GM23338 (cell line): ENCODE measurements at regions not wholly inside any gene's neighbourhood (a gene's known extent, or its start where the extent isn't known, plus 50 kb on each side); places are given as distances from the start of the nearest gene placed in this dataset.

ENCODE experiments used
- ATAC-seq: fragments of 200-7000 bp; cut with Tn5 transposase; 3 replicates; pipeline ENCODE4 v1.9.1; 2020
- DNase-seq: peaks from one replicate; pipeline ENCODE4 v3.0.0-alpha.2; 2015; ENCODE audit warnings: low spot score
- H2AFZ ChIP-seq: fragments of 200-600 bp; sonication (generic); 2 replicates; pipeline ENCODE4 v1.8.0; 2016; ENCODE audit warnings: antibody characterized with exemption, mild to moderate bottlenecking, moderate library complexity
- H3F3A ChIP-seq: fragments of 200-600 bp; sonication (generic); replicated peaks from 2 replicates; pipeline ENCODE4 v1.8.0; 2017; ENCODE audit warnings: antibody characterized with exemption, mixed run types, low read depth
- H3K27ac ChIP-seq: fragments of 200-600 bp; sonication (generic); 2 replicates; pipeline ENCODE4 v1.6.1; 2016; ENCODE audit warnings: low read depth
- H3K27me3 ChIP-seq: fragments of 200-600 bp; sonication (generic); 2 replicates; pipeline ENCODE4 v1.8.0; 2016; ENCODE audit warnings: mild to moderate bottlenecking, mixed run types, moderate library complexity; ENCODE audit not compliant: insufficient read depth
- H3K36me3 ChIP-seq: fragments of 200-600 bp; sonication (generic); 2 replicates; pipeline ENCODE4 v1.8.0; 2016; ENCODE audit warnings: mild to moderate bottlenecking; ENCODE audit not compliant: insufficient read depth
- H3K4me1 ChIP-seq: fragments of 200-600 bp; sonication (generic); 2 replicates; pipeline ENCODE4 v1.8.0; 2016; ENCODE audit warnings: mild to moderate bottlenecking, moderate library complexity; ENCODE audit not compliant: insufficient read depth
- H3K4me2 ChIP-seq: fragments of 200-600 bp; sonication (generic); 2 replicates; pipeline ENCODE4 v1.7.1; 2017; ENCODE audit warnings: mixed run types
- H3K4me3 ChIP-seq: fragments of 200-600 bp; sonication (generic); 2 replicates; pipeline ENCODE4 v1.6.1; 2016; ENCODE audit warnings: mixed run types
- H3K79me2 ChIP-seq: fragments of 200-600 bp; sonication (generic); replicated peaks from 2 replicates; pipeline ENCODE4 v1.8.0; 2017; ENCODE audit warnings: mild to moderate bottlenecking; ENCODE audit not compliant: insufficient read depth
- H3K9me2 ChIP-seq: fragments of 200-600 bp; sonication (generic); 2 replicates; pipeline ENCODE4 v1.8.0; 2017; ENCODE audit not compliant: insufficient read depth
- H4K20me1 ChIP-seq: fragments of 200-600 bp; sonication (generic); replicated peaks from 2 replicates; pipeline ENCODE4 v1.8.0; 2017; ENCODE audit warnings: mild to moderate bottlenecking; ENCODE audit not compliant: insufficient read depth
- H3K27ac Mint-ChIP-seq: 2 replicates; pipeline ENCODE4 v1.8.0; 2020; ENCODE audit warnings: inconsistent platforms, mild to moderate bottlenecking, moderate library complexity, mixed read lengths
- H3K27me3 Mint-ChIP-seq: 3 replicates; pipeline ENCODE4 v1.8.0; 2022; ENCODE audit warnings: low read depth, mild to moderate bottlenecking, moderate library complexity, mixed read lengths, inconsistent platforms; ENCODE audit not compliant: insufficient read depth, poor library complexity
- H3K36me3 Mint-ChIP-seq: 3 replicates; pipeline ENCODE4 v1.8.0; 2021; ENCODE audit warnings: low read depth, mild to moderate bottlenecking, inconsistent platforms, moderate library complexity, mixed read lengths
- H3K4me1 Mint-ChIP-seq: 3 replicates; pipeline ENCODE4 v1.8.0; 2020; ENCODE audit warnings: mild to moderate bottlenecking, inconsistent platforms, mixed read lengths
- H3K4me3 Mint-ChIP-seq: 3 replicates; pipeline ENCODE4 v1.8.0; 2021; ENCODE audit warnings: moderate library complexity, mild to moderate bottlenecking, inconsistent platforms, mixed read lengths
- H3K9me3 Mint-ChIP-seq: 3 replicates; pipeline ENCODE4 v1.8.0; 2020; ENCODE audit warnings: moderate library complexity, mild to moderate bottlenecking, inconsistent platforms, mixed read lengths
- CTCF ChIP-seq, 2 experiments: fragments of 200-600 bp in 1 of 2; sonication (generic) in 1 of 2; conservative IDR thresholded peaks; 2 replicates each; pipeline versions ENCODE4 v1.5.1 to v1.6.1; 2016 to 2017; ENCODE audit warnings: antibody characterized with exemption in 2 of 2, low read depth in 2 of 2, mild to moderate bottlenecking in 2 of 2, moderate library complexity in 1 of 2
- EZH2phosphoT487 ChIP-seq: fragments of 200-600 bp; sonication (generic); IDR thresholded peaks from one replicate; pipeline ENCODE4 v1.8.1; 2018; ENCODE audit warnings: antibody characterized with exemption; ENCODE audit not compliant: unreplicated experiment
- JUNB ChIP-seq: IDR thresholded peaks from one replicate; pipeline ENCODE4 v1.6.1; 2016; ENCODE audit warnings: antibody characterized with exemption; ENCODE audit not compliant: unreplicated experiment
- NANOG ChIP-seq: IDR thresholded peaks from 2 replicates; pipeline ENCODE4 v1.6.1; 2016; ENCODE audit warnings: antibody characterized with exemption, borderline replicate concordance
- POLR2AphosphoS5 ChIP-seq: IDR thresholded peaks from 2 replicates; pipeline ENCODE4 v1.6.1; 2016; ENCODE audit warnings: antibody characterized with exemption, low read depth
- REST ChIP-seq: IDR thresholded peaks from one replicate; pipeline ENCODE4 v1.6.1; 2018; ENCODE audit warnings: antibody characterized with exemption; ENCODE audit not compliant: unreplicated experiment
- ZNF331 ChIP-seq: fragments of 250-450 bp; sonication (Bioruptor Pico); IDR thresholded peaks from 2 replicates; pipeline ENCODE4 v1.5.0; 2020; ENCODE audit warnings: low read depth, mild to moderate bottlenecking, moderate library complexity
- TF ChIP-seq, protein P1 (sequence below): IDR thresholded peaks from 2 replicates; pipeline ENCODE4 v1.6.1; 2016; ENCODE audit warnings: antibody characterized with exemption
- TF ChIP-seq, protein P2 (sequence below): fragments of 250-450 bp; sonication (Bioruptor Pico); IDR thresholded peaks from 2 replicates; pipeline ENCODE4 v1.5.0; 2020; ENCODE audit warnings: mild to moderate bottlenecking, moderate library complexity

GRCh38 chrX:21014326-21014725 is 359.9 kb upstream of the CNKSR2 start (continued):
- TF ChIP-seq REST, result no peak
- TF ChIP-seq, protein P1, sequence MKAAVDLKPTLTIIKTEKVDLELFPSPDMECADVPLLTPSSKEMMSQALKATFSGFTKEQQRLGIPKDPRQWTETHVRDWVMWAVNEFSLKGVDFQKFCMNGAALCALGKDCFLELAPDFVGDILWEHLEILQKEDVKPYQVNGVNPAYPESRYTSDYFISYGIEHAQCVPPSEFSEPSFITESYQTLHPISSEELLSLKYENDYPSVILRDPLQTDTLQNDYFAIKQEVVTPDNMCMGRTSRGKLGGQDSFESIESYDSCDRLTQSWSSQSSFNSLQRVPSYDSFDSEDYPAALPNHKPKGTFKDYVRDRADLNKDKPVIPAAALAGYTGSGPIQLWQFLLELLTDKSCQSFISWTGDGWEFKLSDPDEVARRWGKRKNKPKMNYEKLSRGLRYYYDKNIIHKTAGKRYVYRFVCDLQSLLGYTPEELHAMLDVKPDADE, result no peak
- TF ChIP-seq POLR2AphosphoS5, result no peak
- no peak for TF ChIP-seq CTCF (conservative IDR thresholded peaks at IDR 0.05; ENCODE audit: low read depth in 2 of 2)
- TF ChIP-seq JUNB, result no peak

- Mint-ChIP-seq H3K4me1 (peaks cover 7% of the 10 kb centered on the region; the same call in 2 of the 3 replicates), H3K27me3 (no peaks in the 10 kb centered on the region), H3K4me3 (no peak overlapping the region), H3K36me3 (no peaks in the 10 kb centered on the region), H3K27ac (no peak overlapping the region), H3K9me3 (no peaks in the 10 kb centered on the region)
- Histone ChIP-seq H3K27ac (no peak overlapping the region), H3K27me3 (no peaks in the 10 kb centered on the region), H3K4me2 (no peak overlapping the region), H4K20me1 (no peaks in the 10 kb centered on the region), H3K4me3 (no peak overlapping the region), H3K36me3 (no peaks in the 10 kb centered on the region), H3K9me2 (no peaks in the 10 kb centered on the region), H3K79me2 (no peaks in the 10 kb centered on the region), H3K4me1 (no peaks in the 10 kb centered on the region), H3F3A (no peaks in the 10 kb centered on the region), H2AFZ (no peak overlapping the region)
- ATAC-seq, result no peak
- no peak for DNase-seq
- no peak for TF ChIP-seq ZNF331 (CRISPR knock-in tag)
- TF ChIP-seq REST, result no peak
- no peak for TF ChIP-seq EZH2phosphoT487
- TF ChIP-seq, protein P2, sequence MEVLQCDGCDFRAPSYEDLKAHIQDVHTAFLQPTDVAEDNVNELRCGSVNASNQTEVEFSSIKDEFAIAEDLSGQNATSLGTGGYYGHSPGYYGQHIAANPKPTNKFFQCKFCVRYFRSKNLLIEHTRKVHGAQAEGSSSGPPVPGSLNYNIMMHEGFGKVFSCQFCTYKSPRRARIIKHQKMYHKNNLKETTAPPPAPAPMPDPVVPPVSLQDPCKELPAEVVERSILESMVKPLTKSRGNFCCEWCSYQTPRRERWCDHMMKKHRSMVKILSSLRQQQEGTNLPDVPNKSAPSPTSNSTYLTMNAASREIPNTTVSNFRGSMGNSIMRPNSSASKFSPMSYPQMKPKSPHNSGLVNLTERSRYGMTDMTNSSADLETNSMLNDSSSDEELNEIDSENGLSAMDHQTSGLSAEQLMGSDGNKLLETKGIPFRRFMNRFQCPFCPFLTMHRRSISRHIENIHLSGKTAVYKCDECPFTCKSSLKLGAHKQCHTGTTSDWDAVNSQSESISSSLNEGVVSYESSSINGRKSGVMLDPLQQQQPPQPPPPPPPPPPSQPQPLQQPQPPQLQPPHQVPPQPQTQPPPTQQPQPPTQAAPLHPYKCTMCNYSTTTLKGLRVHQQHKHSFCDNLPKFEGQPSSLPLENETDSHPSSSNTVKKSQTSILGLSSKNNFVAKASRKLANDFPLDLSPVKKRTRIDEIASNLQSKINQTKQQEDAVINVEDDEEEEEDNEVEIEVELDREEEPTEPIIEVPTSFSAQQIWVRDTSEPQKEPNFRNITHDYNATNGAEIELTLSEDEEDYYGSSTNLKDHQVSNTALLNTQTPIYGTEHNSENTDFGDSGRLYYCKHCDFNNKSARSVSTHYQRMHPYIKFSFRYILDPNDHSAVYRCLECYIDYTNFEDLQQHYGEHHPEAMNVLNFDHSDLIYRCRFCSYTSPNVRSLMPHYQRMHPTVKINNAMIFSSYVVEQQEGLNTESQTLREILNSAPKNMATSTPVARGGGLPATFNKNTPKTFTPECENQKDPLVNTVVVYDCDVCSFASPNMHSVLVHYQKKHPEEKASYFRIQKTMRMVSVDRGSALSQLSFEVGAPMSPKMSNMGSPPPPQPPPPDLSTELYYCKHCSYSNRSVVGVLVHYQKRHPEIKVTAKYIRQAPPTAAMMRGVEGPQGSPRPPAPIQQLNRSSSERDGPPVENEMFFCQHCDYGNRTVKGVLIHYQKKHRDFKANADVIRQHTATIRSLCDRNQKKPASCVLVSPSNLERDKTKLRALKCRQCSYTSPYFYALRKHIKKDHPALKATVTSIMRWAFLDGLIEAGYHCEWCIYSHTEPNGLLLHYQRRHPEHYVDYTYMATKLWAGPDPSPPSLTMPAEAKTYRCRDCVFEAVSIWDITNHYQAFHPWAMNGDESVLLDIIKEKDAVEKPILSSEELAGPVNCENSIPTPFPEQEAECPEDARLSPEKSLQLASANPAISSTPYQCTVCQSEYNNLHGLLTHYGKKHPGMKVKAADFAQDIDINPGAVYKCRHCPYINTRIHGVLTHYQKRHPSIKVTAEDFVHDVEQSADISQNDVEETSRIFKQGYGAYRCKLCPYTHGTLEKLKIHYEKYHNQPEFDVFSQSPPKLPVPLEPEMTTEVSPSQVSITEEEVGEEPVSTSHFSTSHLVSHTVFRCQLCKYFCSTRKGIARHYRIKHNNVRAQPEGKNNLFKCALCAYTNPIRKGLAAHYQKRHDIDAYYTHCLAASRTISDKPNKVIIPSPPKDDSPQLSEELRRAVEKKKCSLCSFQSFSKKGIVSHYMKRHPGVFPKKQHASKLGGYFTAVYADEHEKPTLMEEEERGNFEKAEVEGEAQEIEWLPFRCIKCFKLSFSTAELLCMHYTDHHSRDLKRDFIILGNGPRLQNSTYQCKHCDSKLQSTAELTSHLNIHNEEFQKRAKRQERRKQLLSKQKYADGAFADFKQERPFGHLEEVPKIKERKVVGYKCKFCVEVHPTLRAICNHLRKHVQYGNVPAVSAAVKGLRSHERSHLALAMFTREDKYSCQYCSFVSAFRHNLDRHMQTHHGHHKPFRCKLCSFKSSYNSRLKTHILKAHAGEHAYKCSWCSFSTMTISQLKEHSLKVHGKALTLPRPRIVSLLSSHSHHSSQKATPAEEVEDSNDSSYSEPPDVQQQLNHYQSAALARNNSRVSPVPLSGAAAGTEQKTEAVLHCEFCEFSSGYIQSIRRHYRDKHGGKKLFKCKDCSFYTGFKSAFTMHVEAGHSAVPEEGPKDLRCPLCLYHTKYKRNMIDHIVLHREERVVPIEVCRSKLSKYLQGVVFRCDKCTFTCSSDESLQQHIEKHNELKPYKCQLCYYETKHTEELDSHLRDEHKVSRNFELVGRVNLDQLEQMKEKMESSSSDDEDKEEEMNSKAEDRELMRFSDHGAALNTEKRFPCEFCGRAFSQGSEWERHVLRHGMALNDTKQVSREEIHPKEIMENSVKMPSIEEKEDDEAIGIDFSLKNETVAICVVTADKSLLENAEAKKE (CRISPR knock-in tag), result no peak
- no peak for TF ChIP-seq NANOG
Observed at GRCh38 chrX:21004835-21005234, 369.4 kb upstream of the CNKSR2 start.
